DMS53 treated with DMSO at 0.1 percent for 48 hours (cell line): ENCODE measurements at regions not wholly inside any gene's neighbourhood (a gene's known extent, or its start where the extent isn't known, plus 50 kb on each side); places are given as distances from the start of the nearest gene placed in this dataset.
A peak's percentile ranks its signal among the peaks of the same experiment; 100 is the strongest.
"Not testable (repeated sequence)": the region's sequence is repeated elsewhere in the genome, so short reads cannot be mapped to it uniquely, and the experiment has no call there.

Source experiments
- DNase-seq: peaks from one replicate; lab custom pipeline; 2025; ENCODE audit not compliant: unreplicated experiment; lab: John Stamatoyannopoulos, UW

DNA sequence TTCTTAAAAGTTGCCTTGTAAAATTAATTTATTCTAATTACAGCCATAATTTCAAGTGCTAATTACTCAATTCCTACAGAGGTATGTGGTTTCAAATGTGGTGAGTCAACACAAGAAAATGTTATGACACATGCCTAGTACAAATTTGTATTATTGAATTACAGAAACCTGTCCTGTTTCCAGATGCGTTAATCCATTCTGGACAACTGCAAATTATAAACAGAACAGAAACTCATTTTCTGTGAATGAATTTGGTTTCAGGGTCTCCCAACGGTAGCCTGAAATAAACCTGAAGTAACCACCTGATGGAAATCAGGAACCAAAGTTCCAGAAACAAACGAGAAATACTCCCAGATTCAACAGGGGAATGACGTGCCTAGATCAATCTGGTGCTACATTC lies 328.6 kb upstream of the F9 start:
- DNase-seq, result no peak

- DNase-seq, result peak; percentile 77
Measured at GRCh38 chrX:139200793-139201192, 329.7 kb upstream of the F9 start.

GRCh38 chrX:139200346-139200745 lies 330.2 kb upstream of the F9 start:
- DNase-seq, result peak; percentile 44

DNA sequence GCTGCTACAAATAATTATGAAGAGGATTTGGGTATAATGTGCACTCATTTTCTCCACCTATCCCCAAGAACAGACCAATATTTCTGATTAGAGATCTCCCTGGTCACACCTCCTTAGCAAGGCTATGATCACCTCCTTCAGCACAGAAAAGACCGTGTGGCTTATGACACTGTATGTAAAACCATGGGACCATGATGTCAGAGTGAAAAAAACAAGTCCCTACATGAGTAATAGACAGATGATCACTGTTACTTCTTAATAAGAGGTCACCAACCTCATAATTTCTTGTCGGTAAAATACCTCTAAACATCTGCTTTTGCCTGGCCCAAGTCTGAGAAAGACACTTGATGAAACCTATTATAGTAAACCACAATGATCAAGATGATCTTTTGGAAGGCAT lies 330.6 kb upstream of the F9 start:
- DNase-seq, result no peak

DNA sequence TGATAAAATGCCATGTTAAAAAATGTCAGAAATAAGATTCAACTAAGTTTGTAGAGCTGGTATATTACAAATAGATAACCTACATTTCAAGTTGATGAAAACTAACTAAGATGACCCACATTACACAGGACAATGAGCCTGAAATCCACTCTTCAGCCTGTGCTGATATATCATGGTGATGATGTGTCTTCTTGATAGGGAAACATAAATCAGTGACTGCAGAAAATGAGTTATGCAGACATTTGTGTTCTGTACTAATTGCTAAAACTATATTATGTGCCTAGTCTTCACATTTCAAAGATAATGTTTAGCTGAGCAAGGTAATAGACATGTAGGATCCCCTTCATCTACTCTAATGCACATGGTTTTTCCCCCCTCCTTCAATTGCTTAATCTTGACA lies 331.6 kb upstream of the F9 start:
- no peak for DNase-seq

- no peak for DNase-seq
Measured at GRCh38 chrX:139196890-139197289, 333.6 kb upstream of the F9 start.

GRCh38 chrX:139194571-139195280 lies 335.8 kb upstream of the F9 start:
- peak; percentile 18 for DNase-seq

DNA sequence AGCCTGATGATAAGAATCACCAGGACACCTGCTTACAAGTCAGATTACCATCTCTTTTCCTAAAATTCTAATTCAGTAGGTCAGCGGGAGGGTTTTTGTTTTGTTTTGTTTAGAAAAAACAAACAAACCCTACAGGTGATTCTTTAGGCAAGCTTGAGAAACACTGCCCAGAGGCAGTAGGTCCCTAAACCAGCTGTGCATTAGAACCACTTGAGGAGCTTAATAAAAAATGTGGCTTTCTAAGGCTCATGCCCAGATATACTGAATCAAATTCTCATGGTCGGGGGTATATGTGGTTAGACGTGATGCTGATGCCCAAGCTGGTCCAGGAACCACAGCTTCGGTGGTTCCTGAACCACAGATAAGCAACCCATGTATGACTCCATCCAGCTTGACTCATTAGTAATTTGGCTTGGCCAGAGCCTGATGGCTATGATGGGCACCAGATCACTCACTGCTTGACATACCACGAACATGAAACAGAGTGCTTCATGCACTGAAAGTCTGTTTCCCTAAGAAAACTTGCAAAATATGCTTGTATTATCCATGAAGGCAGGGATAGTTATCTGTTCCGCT lies 338.1 kb upstream of the F9 start:
- DNase-seq, result no peak

- no peak for DNase-seq
Measured at GRCh38 chrX:139191746-139192385, 338.7 kb upstream of the F9 start.

- no peak for DNase-seq
Measured at GRCh38 chrX:139191286-139191685, 339.3 kb upstream of the F9 start.

GRCh38 chrX:139187738-139188137 lies 342.8 kb upstream of the F9 start:
- no peak for DNase-seq

DNA sequence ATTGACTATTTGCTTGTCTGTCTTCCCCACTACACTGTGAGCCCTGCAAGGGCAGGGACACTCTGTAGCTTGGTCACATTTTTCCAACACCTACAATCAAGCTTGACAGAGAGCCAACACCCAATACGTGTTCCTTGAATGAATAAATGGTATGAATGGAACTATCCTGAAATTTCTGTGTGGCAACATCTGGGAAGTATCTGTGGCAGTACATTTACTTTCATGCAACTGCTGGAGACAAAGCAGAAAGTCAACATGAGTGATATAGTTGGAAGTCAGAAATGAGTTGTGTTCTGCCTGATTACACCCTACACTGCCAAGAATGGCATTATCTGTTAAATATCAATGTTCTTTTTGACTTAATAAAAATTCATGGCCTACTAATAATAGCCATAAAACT lies 343.5 kb upstream of the F9 start:
- no peak for DNase-seq

DNA sequence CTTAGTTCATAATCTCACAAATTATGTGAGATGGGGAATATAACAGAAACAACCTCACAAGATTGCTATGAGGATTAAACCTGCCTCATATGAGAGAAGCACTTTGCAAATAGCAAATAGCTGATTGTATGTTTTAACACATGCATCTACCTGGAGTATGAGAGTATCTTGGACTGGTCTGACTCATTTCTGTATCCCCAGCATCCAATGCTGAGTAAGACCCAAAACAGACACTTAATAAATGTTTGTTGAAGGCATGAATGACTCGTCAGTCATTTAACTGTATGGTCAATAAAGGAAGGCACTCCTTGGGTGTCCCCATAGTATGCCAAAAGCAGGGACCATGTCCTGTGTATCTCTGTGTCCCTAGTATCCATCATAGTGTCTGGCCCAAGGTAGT lies 350.9 kb upstream of the F9 start:
- no peak for DNase-seq

DNA sequence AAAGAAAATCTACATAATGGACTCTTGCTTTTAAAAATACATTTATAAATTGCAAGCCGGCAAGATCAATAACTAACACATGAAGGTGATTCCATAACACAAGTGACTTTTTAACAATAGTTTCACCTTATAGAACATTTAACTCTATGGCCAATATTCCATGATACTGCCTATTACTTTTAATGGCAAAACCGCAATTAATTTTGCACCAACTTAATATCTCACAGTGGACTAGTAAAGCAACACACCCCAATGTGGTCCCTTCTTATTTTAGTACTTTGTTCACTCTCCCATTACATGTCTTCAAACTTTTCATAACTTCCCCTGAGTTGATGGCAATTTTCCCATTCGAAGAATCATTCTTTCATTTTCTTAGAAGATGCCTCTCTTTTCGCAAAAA lies 351.6 kb upstream of the F9 start:
- DNase-seq, result no peak

GRCh38 chrX:139172731-139173130 lies 357.8 kb upstream of the F9 start:
- no peak for DNase-seq

- DNase-seq, result no peak
Measured at GRCh38 chrX:139170526-139171173, 359.9 kb upstream of the F9 start.

GRCh38 chrX:139167282-139167681 lies 363.3 kb upstream of the F9 start:
- no peak for DNase-seq

GRCh38 chrX:139158256-139158655 lies 372.3 kb upstream of the F9 start:
- DNase-seq, result no peak

DNA sequence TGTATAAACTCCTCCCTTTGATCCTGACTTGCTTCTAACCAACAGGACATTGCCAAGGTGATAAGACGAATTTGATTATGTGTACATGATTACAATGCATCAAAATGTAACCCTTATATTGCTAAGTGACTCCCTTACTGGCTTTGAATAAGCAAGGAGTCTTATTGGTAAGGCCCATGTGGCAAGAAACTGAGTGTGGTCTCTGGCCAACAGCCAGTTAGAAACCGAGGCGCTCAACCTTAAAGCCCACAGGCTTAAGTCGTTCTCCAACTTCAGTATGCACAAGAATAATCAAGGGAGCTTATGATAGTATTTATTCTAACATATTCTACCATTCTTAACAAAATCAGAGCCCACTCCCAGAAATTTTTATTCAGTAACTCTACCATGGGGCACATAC lies 374.2 kb upstream of the F9 start:
- no peak for DNase-seq

DNA sequence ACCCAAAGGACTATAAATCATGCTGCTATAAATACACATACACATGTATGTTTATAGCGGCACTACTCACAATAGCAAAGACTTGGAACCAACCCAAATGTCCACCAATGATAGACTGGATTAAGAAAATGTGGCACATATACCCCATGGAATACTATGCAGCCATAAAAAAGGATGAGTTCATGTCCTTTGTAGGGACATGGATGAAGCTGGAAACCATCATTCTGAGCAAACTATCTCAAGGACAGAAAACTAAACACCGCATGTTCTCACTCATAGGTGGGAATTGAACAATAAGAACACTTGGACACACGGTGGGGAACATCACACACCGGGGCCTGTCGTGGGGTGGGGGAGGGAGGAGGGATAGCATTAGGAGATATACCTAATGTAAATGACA lies 383.9 kb upstream of the F9 start:
- not testable (repeated sequence) for DNase-seq

DNA sequence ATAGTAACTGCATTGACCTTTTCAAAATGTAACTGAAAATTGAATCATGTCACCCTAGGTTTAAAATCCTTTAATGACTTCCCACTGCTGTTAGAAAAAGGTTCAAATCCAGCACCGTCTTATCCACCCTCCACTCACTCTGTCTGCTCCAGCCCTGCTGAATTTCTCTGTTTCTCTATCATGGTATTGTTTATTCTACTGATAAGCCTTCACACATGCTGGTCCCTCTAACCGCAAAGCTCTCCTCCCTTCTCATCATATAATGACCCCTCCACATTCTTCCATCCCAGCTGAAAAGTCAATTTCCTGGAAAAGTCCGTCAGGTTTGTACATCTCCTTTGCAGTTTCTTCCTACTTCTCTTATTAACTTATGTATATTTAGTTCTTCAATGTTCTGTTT lies 389.2 kb upstream of the F9 start:
- no peak for DNase-seq

GRCh38 chrX:139134316-139134715 lies 396.2 kb upstream of the F9 start:
- DNase-seq, result no peak
